HCT116 (cell line): ENCODE measurements at regions not wholly inside any gene's neighbourhood (a gene's known extent, or its start where the extent isn't known, plus 50 kb on each side); places are given as distances from the start of the nearest gene placed in this dataset.

Source experiments
- EZH2 ChIP-seq: fragments of 200-600 bp; sonication (generic); IDR thresholded peaks from 2 replicates; pipeline ENCODE4 v1.6.1; 2017; ENCODE audit warnings: antibody characterized with exemption, mixed run types
- POLR2A ChIP-seq: IDR thresholded peaks from 2 replicates; pipeline ENCODE4 v1.7.0; 2011; ENCODE audit warnings: borderline replicate concordance; ENCODE audit not compliant: insufficient read depth, insufficient read length; ENCODE audit errors: extremely low read depth
- POLR2AphosphoS5 ChIP-seq: IDR thresholded peaks from 2 replicates; pipeline ENCODE4 v1.6.1; 2011; ENCODE audit warnings: mild to moderate bottlenecking, low read depth, low read length, moderate library complexity
- SRF ChIP-seq: IDR thresholded peaks from 2 replicates; pipeline ENCODE4 v1.6.1; 2012; ENCODE audit warnings: low read depth
- TF ChIP-seq, protein P1 (sequence below), 3 experiments: fragments of 200-600 bp in 1 of 3; sonication (generic) in 1 of 3; IDR thresholded peaks in 2 of 3; conservative IDR thresholded peaks in 1 of 3; 2 replicates each; pipeline ENCODE4 v1.5.1; 2012 to 2017; ENCODE audit warnings: low read depth in 2 of 3, low read length in 2 of 3, antibody characterized with exemption in 1 of 3, borderline replicate concordance in 1 of 3, control low read depth in 1 of 3, mild to moderate bottlenecking in 1 of 3, mixed read lengths in 1 of 3, mixed run types in 1 of 3, moderate library complexity in 1 of 3; ENCODE audit not compliant: insufficient read depth in 1 of 3

DNA sequence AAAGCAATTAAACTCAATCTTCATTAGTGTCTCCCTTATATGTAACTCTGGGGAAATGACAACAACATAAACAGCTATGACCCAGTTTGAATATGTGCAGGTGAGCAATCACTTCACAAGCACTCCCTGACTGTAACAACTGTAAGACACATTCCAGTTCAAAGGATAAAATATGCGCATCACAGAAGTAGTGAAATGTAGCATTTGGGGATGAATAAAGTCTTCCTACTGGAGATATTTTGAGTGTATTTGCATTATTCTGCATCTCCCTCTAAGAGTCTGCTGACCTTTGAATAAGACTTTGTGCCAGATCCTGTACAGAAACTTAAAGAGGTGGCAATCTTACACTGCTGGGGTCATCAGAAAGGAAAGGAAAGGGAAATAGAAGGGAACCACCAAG lies 179.5 kb upstream of the TBX18 start:
- TF ChIP-seq POLR2A: no peak
- TF ChIP-seq EZH2: no peak
- TF ChIP-seq, protein P1, sequence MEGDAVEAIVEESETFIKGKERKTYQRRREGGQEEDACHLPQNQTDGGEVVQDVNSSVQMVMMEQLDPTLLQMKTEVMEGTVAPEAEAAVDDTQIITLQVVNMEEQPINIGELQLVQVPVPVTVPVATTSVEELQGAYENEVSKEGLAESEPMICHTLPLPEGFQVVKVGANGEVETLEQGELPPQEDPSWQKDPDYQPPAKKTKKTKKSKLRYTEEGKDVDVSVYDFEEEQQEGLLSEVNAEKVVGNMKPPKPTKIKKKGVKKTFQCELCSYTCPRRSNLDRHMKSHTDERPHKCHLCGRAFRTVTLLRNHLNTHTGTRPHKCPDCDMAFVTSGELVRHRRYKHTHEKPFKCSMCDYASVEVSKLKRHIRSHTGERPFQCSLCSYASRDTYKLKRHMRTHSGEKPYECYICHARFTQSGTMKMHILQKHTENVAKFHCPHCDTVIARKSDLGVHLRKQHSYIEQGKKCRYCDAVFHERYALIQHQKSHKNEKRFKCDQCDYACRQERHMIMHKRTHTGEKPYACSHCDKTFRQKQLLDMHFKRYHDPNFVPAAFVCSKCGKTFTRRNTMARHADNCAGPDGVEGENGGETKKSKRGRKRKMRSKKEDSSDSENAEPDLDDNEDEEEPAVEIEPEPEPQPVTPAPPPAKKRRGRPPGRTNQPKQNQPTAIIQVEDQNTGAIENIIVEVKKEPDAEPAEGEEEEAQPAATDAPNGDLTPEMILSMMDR (IDR thresholded peaks at IDR 0.05 in 2 of 3, conservative IDR thresholded peaks at IDR 0.05 in 1 of 3; ENCODE audit: borderline replicate concordance in 1 of 3, insufficient read depth in 1 of 3, low read depth in 2 of 3, low read length in 2 of 3): no peak
- TF ChIP-seq POLR2AphosphoS5: no peak
- no peak for TF ChIP-seq SRF
